Frontal cortex (tissue), 3 donors: ENCODE measurements at regions not wholly inside any gene's neighbourhood (a gene's known extent, or its start where the extent isn't known, plus 50 kb on each side); places are given as distances from the start of the nearest gene placed in this dataset.
A peak's percentile ranks its signal among the peaks of the same experiment; 100 is the strongest.
"Not testable (repeated sequence)": the region's sequence is repeated elsewhere in the genome, so short reads cannot be mapped to it uniquely, and the experiment has no call there.

Experiments
- DNase-seq, 2 donors: peaks; one replicate each; pipeline ENCODE4 v3.0.0; 2012; ENCODE audit warnings: low spot score in 2 of 2
- FAIRE-seq: peaks from 2 replicates; lab custom pipeline; 2012; peaks lifted over from hg19 to GRCh38; lab: Jason Lieb, UNC
- donor health status: control.
- donor health status: control.
- donor health status: control.

DNA sequence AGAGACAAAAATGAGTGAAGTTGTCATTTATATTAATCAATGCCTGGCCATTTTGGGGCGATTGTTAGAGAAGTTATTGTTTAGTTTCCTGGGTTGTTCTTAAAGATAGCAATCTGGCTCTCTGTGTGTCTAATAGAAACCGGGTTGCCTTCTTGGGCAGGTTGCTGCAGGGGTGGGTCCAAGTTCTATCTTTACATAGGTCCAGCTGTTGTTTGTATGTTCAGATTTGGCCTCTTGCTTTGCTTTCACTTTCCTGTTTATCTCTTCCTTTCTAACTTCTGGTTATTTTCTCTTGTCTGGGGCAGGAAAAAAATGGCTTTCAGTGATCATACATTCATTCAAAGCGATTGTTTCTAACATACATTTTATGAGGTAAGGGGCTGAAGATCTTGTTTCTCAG is 128.4 kb upstream of the NOX3 start:
- FAIRE-seq (no peak), DNase-seq (no peak)

DNA sequence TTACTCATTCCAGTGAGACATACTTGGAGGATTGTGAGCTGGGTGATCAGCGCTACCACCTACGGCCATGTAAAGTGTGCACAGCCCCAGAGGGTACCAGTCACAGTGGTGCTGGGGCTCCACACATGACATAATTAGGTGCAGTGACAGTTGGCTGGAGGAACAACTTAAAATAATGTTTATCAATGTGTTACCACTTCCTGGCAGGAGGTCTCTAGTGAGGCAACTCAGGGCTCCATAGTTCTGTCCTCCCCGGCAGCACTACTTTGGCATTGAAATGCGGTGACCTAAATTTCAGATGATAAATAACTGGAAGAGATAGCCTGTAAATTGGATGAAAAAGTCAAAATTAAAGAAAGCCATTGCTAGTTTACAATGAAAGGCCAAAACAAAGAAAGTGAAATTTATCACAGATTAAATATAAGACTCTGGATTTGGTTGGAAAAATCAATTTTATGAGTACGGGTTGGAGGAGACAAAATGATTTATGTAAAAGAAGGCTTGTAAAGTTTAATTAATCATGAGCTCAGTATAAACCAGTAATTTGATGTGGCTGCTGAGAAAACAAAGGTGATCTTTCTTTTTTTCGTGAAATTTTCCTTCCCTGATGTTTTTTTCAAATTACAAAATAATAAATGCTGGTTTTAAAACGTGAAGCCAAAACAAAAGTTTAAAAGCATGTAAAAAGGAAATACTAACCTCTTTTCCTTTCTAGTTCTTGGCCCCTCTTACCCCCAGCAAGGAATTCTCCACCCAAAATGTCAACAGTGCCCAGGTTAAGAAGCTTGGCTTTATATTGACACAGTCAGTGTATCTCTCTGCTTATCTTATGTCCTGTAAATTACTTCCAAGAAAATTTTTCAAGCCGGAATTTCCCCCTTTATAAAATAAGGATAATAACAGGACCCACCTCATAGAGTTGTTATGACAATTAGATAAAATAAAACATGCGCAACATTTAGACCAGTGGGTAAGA is 126.7 kb upstream of the NOX3 start:
- no peak for DNase-seq
- no peak for FAIRE-seq

DNA sequence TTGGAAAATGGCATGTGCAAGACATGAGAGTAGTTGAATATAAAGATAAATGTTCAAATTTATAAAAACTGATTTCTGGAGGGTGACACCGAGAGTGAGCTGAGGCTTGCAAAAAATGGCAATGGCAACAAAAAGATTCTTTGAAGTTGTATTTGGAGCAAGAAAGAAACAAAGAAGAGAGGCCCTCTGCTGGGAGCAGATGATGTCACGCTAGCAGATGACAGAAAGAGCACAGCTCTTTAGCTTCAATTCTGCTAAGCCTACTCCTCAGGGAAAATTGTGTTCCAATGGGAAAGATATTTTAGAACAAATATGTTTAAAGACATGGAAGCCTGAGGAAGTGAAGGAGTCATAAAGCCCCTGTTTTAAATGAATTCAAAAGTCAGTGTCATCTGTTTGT is 125.3 kb upstream of the NOX3 start:
- FAIRE-seq (no peak), DNase-seq (no peak)

DNA sequence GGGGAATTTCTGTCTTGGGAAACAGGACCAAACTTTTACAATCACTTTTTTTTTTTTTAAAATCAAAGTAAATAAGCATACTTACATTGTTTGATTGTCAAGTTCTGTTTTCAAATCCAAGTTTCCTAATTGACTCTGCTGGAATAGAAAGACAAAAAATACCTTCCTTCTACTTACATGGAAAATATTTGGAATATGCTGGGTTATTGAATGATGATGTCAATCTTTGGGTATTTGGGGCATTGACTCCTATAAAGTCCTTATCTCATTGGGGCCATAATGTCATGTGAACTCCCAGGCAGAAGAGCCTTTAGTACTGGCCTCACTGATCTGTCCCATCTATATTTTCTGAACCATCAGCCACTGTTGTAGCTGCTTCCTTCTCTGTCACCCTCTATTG is 122.6 kb upstream of the NOX3 start:
- no peak for DNase-seq
- no peak for FAIRE-seq

DNA sequence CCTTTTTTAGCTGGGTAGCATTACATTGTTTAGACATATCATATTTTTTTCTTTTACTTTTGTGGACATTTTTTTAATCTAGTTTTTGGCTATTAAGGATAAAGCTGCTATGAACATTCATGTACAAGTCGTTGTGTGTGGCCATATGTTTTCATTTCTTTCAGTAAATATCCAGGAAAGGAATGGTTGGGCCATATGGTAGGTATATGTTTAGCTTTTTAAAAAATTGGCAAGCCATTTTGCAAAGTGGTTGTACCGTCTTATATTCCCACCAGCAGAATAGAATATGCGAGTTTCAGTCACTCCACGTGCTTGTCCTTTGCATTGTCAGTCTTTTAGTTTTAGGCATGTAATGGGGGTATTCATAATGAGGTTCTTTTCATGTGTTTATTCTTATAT is 106.3 kb upstream of the NOX3 start:
- FAIRE-seq (no peak), DNase-seq (no peak)

DNA sequence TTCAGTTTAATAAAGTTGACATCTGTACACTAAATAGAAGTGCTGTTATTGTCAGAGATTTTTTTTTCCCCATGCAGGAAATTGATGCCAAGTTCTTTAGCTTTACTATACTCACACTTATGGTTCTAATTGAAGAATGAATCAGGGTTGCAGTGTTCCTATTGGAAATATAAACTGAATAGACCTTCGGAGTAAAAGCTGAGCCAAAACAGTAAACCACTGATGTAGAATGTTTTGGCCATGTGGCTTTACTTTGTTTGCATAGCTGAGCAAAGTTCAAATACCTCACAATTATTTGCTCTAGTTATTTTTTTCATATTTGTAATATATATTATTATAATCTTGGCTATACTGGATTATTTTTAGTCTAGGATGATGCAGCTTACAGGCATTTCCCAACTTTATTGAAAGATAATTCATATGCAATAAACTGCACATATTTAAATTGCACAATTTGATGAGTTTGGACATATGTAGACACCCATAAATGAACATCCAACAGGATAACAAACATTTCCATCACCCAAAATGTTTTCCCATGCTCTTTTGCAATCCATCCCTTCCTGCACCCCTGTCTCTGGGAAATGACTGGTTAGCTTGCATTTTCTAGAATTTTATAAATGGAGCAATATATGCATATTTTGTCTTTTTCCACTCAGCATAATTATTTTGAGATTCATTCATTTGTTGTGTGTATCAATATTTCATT is 105.8 kb upstream of the NOX3 start:
- DNase-seq (no peak), FAIRE-seq (no peak)

DNA sequence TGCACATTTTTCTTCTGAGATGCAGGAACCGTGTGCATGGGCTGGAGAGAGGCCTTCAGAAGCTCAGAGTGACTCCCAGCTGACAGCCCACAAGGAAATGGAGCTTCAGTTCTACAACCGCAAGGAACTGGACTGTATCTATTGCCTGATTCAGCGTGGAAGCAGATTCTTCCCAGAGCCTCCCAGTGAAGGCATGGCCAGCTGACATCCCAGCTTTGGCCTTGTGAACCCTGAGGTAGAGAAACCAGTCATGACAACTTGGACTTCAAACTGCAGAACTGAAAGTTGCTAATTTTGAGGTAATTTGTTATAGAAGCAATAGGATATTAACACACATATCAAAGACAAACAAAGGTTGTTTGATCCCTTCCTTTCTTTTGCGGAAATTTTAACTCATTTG is 94.3 kb upstream of the NOX3 start:
- FAIRE-seq (no peak), DNase-seq (no peak)

DNA sequence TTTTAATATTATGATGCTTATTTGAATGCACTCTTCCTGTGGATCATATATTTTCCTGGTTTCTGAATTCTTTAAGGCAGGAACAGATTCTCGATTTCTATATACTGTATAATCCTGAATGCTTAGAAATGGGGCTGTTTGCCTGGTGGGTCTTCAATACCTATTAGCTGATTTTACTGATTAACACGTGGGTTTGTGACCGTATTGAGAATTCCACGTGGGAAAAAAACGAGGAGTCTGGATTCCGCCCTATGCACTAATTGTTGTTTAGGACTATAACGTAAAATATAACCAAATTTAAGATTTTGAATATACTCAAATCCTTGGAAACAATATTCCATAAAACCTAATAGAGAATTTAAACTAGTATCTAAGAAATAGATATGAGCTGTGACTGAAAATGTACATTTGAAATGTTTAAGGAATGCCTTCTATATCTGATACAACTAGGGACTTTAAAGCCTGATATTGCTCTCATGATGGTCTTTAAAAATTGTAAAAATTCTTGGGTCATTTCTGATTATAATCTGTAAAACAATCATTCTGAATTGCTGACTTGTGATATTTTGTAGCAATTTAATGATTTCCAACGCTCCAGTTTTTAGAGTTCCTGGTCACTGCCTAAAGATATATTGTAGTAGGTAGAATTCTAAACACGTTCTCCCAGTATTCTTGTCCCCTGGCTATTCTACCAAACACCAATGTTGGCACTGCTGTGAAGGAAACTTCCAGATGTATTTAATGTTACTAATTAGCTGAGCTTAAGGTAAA is 93.6 kb upstream of the NOX3 start:
- DNase-seq (no peak), FAIRE-seq (no peak)

DNA sequence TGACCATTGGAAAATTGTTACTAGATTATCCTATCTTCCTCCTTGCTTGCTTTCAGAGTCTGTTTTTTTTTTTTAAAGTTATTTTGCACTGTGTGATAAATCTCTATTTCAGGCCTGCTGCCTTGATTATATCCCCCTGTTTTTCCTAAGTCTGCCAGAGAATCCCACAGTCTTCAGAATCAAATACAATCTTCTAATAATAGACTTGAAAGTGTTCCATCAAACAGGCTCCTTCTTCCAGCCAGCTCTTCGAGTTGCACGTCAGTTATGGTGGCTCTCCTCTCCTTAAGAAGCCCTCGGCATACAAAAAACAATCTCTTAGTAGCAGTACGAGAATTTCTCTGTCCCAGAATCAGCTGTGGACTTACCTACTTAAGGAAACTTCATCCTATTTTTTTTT is 92.9 kb upstream of the NOX3 start:
- DNase-seq (no peak), FAIRE-seq (no peak)

DNA sequence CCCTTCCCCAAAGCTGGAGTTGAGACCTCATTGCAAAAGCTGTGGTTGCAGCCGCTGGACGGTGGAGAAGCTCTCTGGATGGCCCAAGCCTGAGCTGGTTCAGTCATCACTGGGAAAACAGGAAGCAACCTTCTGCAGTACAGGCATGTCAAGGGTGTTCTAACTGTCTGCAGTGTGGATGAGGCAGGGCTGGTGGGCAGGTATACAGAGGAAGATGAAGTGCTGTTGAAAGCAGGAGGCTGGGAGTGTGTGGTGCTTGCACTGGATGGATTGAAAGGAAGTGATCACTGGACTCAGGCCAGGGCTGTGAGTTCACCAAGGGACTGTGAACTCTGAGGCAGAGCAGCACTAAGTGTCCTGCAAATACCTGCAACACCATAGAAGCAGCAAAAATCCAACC is 89.0 kb upstream of the NOX3 start:
- DNase-seq = no peak
- no peak for FAIRE-seq

DNA sequence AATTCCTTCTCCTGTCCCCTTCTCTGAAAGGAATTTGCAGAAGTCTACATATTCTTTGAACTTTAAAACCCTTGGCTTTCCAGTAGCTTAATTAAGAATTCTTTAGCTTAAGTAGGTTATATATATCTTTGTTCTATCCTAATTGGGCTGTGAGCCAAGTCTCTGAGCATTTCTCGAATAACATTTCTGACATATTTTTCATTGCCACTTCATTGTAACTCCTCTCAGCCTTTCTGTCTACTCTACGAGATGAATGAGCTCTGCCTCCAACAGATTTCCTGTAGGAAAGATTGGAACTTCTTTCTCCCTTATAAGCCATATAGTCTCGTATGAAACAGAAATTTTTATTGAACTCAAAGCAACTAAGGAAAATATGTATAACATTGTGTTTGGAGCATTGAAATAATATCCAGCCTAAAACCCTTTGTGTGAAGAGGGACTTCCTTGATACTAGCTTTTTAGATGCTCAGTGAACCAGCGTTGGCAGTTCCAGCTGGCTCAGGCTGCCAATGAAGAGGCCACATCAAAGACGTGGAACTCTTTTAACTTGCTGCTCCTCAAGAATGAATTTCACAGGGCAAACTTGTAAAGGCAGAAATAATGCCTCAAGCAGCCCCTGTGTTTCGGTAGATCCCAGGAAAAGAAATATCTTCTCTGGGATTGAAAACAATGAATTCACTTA is 87.7 kb upstream of the NOX3 start:
- FAIRE-seq = no peak
- no peak for DNase-seq

DNA sequence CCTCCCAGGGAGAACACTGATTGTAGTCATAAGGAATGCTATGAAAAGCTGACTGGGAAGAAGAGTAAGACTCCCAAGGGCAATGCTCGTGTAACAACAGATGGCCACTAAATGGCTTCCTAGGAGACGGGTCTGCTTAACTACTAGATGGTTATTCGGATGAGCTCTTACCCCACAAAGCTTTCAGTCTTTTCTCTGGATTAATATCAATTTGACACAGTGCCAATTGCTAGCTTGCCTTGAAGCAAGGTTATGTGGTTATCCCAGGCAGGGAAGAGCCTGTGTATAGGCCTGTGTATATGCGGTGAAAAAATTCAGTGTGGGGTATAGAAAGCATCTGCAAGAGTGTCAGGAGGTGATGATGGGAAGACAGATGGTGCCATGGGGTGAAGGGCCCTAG is 86.4 kb upstream of the NOX3 start:
- no peak for DNase-seq

DNA sequence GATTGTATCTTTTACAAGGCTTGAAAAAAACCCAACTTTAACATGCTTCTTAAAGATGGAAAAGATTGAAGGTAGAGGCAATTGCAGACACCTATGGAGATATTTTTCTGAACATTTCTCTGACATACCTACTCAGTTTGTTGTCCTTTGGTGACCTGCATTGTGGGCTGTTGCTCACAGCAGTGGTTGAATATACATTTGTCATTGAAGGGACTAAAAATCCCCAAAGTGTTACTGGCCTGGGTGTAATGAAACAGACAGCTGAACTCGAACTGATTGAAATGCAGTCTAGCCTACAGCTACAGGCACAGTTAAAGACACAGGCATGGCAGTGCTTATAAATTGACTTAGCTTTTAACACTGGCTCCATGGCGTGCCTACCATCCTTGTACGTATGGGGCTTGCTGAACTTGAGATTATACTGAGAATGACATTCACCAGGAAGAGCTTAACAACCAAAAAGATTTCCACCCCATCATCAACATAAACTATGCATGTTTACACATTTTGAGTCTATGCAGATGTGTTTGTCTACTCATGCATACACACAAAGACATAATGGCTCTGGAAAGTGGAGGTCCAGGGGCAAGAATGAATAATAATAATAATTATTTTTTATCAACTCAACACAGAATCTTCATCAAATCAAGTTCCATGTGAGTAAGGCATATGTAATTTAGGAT is 83.2 kb upstream of the NOX3 start:
- FAIRE-seq (no peak), DNase-seq (no peak)

More for the DNA sequence above, 86.4 kb upstream of the NOX3 start:
- FAIRE-seq = no peak

DNA sequence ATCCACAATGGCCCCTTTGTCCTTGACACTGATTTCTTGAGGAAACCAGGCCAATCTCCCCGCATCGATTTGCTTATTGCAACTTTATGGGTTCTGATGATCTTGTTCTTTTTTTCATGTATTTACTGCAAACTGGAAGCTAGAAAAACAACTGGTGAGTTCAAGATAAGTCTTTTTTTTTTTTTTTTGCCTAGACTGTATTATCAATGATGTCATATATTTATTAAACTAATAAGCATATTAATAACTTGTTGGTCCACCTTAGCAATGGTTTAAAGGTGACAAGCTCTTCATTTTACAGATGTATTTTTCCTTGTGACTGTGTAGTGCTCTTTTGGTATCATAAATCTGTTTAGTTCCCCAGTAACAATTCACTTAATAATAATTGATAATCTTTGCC is 79.0 kb upstream of the NOX3 start:
- no peak for FAIRE-seq
- DNase-seq = no peak

DNA sequence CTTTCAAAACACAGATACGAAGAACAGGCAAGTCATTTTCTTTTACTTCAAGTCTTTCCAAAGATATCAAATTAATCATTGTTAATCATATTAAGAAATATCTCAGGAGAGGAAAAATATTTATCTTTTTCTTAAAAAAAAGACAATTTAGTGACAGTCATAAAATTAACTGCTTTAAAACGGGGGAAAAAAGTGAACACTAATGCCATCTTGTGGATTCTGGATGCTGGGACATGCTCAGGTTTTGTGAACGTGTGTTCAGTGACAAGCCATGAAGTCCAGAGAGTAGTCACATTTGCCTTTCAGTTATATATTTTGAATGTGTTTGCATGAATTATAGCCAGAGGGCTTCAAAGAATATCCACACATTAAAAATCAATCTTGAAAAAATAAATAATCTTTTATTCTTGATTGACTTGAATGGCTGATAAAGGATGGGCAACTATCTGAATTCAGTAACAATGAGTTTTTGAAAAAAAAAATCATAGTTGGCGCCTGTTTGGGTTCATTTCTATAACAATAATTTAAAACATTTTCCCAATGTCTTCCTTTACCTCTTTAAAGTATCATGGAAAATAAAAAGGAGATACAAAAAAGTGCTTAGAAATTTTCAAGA is 74.7 kb upstream of the NOX3 start:
- FAIRE-seq = peak; percentile 66
- peak in 1 of 2 donors; percentile 5 for DNase-seq

DNA sequence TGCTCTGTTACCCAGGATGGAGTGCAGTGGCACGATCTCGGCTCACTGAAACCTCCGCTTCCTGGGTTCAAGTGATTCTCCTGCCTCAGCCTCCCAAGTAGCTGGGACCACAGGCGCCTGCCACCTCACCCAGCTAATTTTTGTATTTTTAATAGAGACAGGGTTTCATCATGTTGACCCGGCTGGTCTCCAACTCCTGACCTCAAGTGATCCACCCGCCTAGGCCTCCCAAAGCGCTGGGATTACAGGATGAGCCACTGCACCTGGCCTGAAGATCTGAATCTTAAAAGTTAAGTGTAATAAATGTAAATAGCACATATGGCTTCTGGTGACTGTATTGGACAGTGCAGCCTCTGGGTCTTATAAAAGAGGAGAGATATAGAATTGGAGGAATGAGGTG is 74.2 kb upstream of the NOX3 start:
- DNase-seq, FAIRE-seq: not testable (repeated sequence)

DNA sequence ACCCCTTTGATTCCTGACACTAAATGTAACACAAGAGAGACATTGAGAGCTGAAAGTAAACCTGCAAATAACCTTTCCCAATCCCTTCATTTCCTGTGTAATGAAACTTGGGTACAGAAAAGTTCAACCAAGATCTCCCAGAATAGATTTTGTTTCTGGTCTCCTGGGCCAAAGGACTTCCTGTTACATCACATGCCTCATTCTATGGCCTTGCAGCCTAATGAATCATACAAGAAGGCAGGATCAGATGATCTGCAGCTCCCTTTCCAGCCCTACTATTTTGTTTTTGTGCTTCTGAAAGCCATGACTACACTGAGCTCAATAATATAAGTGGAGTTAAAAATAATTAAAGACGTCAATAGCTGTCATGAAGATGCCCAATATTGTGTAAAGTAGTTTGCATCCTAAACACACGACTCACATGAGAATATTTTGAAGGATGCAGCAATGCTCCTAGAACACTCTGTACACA is 73.4 kb upstream of the NOX3 start:
- FAIRE-seq = no peak
- no peak for DNase-seq

DNA sequence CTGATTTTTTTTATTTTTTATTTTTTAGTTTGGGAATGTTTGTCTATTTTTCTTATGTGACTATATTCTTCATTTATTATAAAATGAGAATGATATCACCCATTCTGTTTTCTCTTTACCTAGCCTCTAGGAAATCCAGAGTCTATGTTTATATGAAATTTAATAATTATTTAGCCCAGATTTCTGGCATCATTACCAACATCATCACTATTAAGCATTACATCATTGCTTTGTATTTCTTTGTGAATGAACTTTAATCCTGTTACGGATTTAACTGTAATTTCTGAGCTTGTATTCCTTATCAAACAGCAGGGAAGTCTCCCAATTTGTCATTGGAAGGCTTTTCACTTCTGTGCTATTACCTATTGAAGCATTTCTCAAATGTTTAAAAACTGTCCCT is 72.7 kb upstream of the NOX3 start:
- no peak for DNase-seq
- no peak for FAIRE-seq

DNA sequence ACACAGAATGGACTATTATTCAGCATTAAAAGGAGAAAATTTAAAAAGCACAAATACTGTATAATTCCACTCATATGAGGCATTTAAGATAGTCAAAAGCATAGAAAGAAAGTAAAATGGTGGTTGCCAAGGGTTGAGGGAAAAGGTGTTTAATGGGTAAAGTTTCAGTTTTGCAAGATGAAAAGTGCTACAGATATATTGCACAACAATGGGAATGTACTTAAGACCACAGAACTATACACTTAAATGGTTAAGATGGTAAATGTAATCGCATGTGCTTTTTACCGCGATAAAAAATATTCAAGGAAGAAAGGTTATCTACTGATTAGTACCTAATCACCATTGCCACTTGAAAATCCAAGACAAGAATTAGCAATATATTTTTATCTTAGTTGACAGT is 71.8 kb upstream of the NOX3 start:
- no peak for DNase-seq
- FAIRE-seq = no peak
